ENCODE measurements at regions not wholly inside any gene's neighbourhood (a gene's known extent, or its start where the extent isn't known, plus 50 kb on each side); places are given as distances from the start of the nearest gene placed in this dataset.

GRCh38 chr4:189815404-189816192 is 125.1 kb upstream of the FRG1 start:
- TF ChIP-seq CTCF (IDR thresholded peaks at IDR 0.05; ENCODE audit: low read depth, low read length) = no peak
- no peak overlapping the region for H3K4me3 ChIP-seq (ENCODE audit: low read depth, low read length)

GRCh38 chr4:189822326-189822725 is 118.3 kb upstream of the FRG1 start:
- no peak overlapping the region for H3K4me3 ChIP-seq (ENCODE audit: low read depth, low read length)
- no peak for TF ChIP-seq CTCF (IDR thresholded peaks at IDR 0.05; ENCODE audit: low read depth, low read length)

DNA sequence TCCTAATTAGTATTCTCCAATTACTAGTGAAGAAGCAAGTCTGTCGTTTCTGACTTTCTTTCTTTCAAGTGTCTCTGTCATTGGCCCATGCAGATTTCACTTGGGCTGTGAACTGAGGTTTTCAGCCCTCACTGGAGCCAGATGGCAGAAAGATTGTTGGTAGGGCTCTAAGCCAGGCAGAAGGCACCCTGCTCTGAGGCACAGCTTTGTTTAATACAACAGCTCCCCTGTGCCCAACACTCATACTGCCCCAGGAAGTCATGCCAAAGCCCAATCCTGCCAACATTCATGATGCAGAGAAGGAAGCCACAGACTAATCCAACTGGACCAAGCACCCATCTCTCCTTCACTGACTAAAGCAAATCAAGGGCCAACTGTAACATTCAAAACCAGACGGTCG is 117.1 kb upstream of the FRG1 start:
- TF ChIP-seq CTCF (IDR thresholded peaks at IDR 0.05; ENCODE audit: low read depth, low read length) = no peak
- no peak overlapping the region for H3K4me3 ChIP-seq (ENCODE audit: low read depth, low read length)

DNA sequence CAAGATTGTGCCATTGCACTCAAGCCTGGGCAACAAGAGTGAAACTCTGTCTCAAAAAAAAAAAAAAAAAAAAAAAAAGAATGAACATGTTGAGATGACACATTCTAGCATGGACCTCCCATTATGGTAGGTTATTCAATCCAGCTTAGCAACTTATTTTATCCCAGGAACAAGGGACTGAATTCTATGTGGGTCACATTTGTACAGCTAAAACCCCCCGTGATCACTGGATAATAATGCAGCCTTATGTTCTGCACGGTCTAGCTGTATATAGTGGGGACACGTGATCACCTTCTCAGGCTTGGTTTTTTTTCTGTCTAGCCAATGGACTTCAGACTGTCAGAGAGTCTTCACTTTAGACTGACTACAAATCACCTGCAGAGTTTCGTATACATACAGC is 115.2 kb upstream of the FRG1 start:
- TF ChIP-seq CTCF (IDR thresholded peaks at IDR 0.05; ENCODE audit: low read depth, low read length) = no peak

DNA sequence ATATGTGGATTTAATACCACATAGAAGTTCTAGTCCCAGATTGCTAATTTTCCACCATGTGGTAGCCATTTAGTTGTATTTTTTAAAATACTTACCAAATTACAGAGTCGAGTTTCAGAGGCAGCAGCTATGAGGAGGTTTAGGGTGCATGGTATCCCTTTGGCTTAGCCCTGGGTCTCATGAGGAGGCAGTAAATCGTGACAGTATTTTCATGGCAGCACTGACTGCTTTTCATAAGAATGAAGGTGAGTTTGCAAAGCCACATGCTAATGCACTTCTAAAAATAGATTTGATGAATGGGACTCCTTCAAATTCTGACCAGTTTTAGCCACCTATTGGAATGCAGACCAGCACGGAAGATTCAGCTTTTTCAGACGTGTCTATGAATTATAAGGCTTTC is 114.0 kb upstream of the FRG1 start:
- no peak for TF ChIP-seq CTCF (IDR thresholded peaks at IDR 0.05; ENCODE audit: low read depth, low read length)
- no peak overlapping the region for H3K4me3 ChIP-seq (ENCODE audit: low read depth, low read length)

More for the DNA sequence above, 115.2 kb upstream of the FRG1 start:
- H3K4me3 ChIP-seq (ENCODE audit: low read depth, low read length) = no peak overlapping the region

- H3K4me3 ChIP-seq (ENCODE audit: low read depth, low read length) = no peak overlapping the region
- TF ChIP-seq CTCF (IDR thresholded peaks at IDR 0.05; ENCODE audit: low read depth, low read length) = no peak
These were observed 112.5 kb upstream of the FRG1 start for GRCh38 chr4:189828081-189828697.

GRCh38 chr4:189832528-189832927 is 108.1 kb upstream of the FRG1 start:
- no peak overlapping the region for H3K4me3 ChIP-seq (ENCODE audit: low read depth, low read length)
- TF ChIP-seq CTCF (IDR thresholded peaks at IDR 0.05; ENCODE audit: low read depth, low read length) = no peak

Data from WI38 (cell line).